ENCODE measurements at regions not wholly inside any gene's neighbourhood (a gene's known extent, or its start where the extent isn't known, plus 50 kb on each side); places are given as distances from the start of the nearest gene placed in this dataset.

DNA sequence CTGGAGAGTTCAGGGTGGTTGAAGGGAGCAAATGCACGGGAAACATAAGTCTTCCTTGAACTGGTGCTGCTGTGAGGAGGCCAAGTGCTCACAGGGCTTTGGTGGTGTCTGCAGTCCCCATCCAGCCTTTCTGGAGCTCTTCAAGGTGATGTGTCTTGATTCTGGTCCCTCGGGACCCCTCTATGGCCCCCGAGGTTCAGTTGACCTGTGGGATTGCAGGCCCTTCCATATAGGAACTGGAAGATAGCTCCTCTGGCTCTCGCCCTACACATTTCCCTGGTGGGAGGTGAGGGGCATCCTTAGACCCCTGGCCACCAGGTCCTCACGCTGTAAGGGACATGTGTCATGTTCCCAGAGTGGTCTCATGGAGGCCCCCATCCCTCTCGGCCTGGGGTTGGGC, 191.8 kb downstream of the GADD45G start:
- Mint-ChIP-seq H3K36me3 (ENCODE audit: low read depth) (no peaks in the 10 kb centered on the region), H3K9me3 (no peaks in the 10 kb centered on the region), H3K4me3 (no peak overlapping the region), H3K4me1 (ENCODE audit: low read depth) (no peaks in the 10 kb centered on the region), H3K27ac (no peak overlapping the region), H3K27me3 (no peaks in the 10 kb centered on the region)
- intact Hi-C loops (cut with DNase I, micrococcal nuclease): no loop called here
- Histone ChIP-seq H3K27ac (ENCODE audit: low read depth in 1 of 2, low read length in 2 of 2) (no peak overlapping the region), H3K4me1 (ENCODE audit: insufficient read depth, low read length) (no peaks in the 10 kb centered on the region), H3K27me3 (ENCODE audit: control insufficient read depth in 1 of 2, insufficient read depth in 2 of 2, low read length in 2 of 2) (no peaks in the 10 kb centered on the region), H3K4me3 (ENCODE audit: low read length) (no peak overlapping the region), H3K9me3 (ENCODE audit: control insufficient read depth in 1 of 2, insufficient read depth in 1 of 2, low read length in 2 of 2) (no peaks in the 10 kb centered on the region), H3K36me3 (ENCODE audit: insufficient read depth, low read length) (no peaks in the 10 kb centered on the region)
- ChIA-PET POLR2A (no interaction called here), CTCF (no interaction called here)
- ATAC-seq (ENCODE audit: poor library complexity) (no peak), DNase-seq (no peak)
- TF ChIP-seq, protein P1, sequence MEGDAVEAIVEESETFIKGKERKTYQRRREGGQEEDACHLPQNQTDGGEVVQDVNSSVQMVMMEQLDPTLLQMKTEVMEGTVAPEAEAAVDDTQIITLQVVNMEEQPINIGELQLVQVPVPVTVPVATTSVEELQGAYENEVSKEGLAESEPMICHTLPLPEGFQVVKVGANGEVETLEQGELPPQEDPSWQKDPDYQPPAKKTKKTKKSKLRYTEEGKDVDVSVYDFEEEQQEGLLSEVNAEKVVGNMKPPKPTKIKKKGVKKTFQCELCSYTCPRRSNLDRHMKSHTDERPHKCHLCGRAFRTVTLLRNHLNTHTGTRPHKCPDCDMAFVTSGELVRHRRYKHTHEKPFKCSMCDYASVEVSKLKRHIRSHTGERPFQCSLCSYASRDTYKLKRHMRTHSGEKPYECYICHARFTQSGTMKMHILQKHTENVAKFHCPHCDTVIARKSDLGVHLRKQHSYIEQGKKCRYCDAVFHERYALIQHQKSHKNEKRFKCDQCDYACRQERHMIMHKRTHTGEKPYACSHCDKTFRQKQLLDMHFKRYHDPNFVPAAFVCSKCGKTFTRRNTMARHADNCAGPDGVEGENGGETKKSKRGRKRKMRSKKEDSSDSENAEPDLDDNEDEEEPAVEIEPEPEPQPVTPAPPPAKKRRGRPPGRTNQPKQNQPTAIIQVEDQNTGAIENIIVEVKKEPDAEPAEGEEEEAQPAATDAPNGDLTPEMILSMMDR (IDR thresholded peaks at IDR 0.05): no peak

DNA sequence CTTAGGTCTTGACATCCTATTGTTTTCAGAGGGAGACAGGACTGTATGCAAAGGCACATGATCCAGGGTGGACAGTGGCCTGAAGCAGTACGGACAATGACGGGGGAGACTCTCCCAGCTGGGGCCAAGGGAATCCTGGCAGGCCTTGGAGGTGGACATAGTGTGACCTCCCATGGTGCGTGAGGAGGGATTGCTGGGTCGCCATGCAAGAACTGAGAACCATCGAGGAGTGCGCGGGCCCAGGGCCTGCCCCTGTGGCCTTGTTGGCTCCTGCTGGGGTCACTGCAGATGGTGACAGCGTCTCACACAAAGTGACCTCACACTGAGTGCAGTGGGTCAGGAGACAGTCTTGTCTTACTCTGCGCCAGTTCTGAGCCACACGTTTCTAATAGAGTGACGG, 192.4 kb downstream of the GADD45G start:
- no peaks in the 10 kb centered on the region for H3K4me1 Mint-ChIP-seq (ENCODE audit: low read depth)
- no peaks in the 10 kb centered on the region for H3K36me3 Mint-ChIP-seq (ENCODE audit: low read depth)
- H3K27ac Mint-ChIP-seq: no peak overlapping the region
- no peak overlapping the region for H3K4me3 Mint-ChIP-seq
- Histone ChIP-seq H3K9me3 (ENCODE audit: control insufficient read depth in 1 of 2, insufficient read depth in 1 of 2, low read length in 2 of 2) (no peaks in the 10 kb centered on the region), H3K4me3 (ENCODE audit: low read length) (no peak overlapping the region), H3K27me3 (ENCODE audit: control insufficient read depth in 1 of 2, insufficient read depth in 2 of 2, low read length in 2 of 2) (no peaks in the 10 kb centered on the region), H3K4me1 (ENCODE audit: insufficient read depth, low read length) (no peaks in the 10 kb centered on the region), H3K27ac (ENCODE audit: low read depth in 1 of 2, low read length in 2 of 2) (no peak overlapping the region), H3K36me3 (ENCODE audit: insufficient read depth, low read length) (no peaks in the 10 kb centered on the region)
- intact Hi-C loops (cut with DNase I, micrococcal nuclease): no loop called here
- DNase-seq: no peak
- ChIA-PET CTCF (no interaction called here), POLR2A (no interaction called here)
- TF ChIP-seq, protein P1 (IDR thresholded peaks at IDR 0.05): no peak
- ATAC-seq (ENCODE audit: poor library complexity): no peak
- no peaks in the 10 kb centered on the region for H3K9me3 Mint-ChIP-seq
- no peaks in the 10 kb centered on the region for H3K27me3 Mint-ChIP-seq

DNA sequence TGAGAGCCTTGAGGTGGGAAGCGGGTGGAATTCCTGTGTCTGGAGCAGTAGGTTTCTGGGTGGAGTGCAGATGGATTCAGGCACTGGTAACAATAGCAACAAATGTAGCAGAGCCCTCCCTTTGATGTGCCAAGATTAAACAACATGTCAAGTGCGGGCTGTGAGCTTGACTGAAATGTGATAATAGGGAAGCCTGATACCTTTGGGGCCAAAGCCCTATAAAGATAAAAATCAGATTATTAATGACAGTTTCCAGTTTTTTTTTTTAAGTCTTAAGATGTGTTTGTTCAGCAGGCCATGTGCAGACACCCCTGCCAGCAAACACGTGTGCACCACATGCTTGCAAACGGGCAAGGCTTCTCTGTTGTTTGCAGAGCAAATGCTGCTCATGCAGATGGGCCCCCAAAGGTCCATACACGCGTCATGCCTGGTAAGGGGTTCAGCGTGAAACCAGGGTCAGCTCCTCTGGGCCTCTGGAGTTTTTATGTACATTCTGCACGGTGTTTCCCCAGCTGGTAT, 193.2 kb downstream of the GADD45G start:
- no peaks in the 10 kb centered on the region for H3K36me3 Mint-ChIP-seq (ENCODE audit: low read depth)
- ChIA-PET CTCF (no interaction called here), POLR2A (no interaction called here)
- no peaks in the 10 kb centered on the region for H3K9me3 ChIP-seq (ENCODE audit: control insufficient read depth in 1 of 2, insufficient read depth in 1 of 2, low read length in 2 of 2)
- TF ChIP-seq, protein P1 (IDR thresholded peaks at IDR 0.05): no peak
- no peak overlapping the region for H3K4me3 ChIP-seq (ENCODE audit: low read length)
- ATAC-seq (ENCODE audit: poor library complexity): no peak
- no peaks in the 10 kb centered on the region for H3K4me1 Mint-ChIP-seq (ENCODE audit: low read depth)
- no peaks in the 10 kb centered on the region for H3K4me1 ChIP-seq (ENCODE audit: insufficient read depth, low read length)
- H3K27ac Mint-ChIP-seq: no peak overlapping the region
- no peak overlapping the region for H3K4me3 Mint-ChIP-seq
- intact Hi-C loops (cut with DNase I, micrococcal nuclease): no loop called here
- H3K9me3 Mint-ChIP-seq: no peaks in the 10 kb centered on the region
- H3K27ac ChIP-seq (ENCODE audit: low read depth in 1 of 2, low read length in 2 of 2): no peak overlapping the region
- H3K36me3 ChIP-seq (ENCODE audit: insufficient read depth, low read length): no peaks in the 10 kb centered on the region
- DNase-seq: no peak
- H3K27me3 Mint-ChIP-seq: no peaks in the 10 kb centered on the region
- no peaks in the 10 kb centered on the region for H3K27me3 ChIP-seq (ENCODE audit: control insufficient read depth in 1 of 2, insufficient read depth in 2 of 2, low read length in 2 of 2)

Data from CD4-positive, alpha-beta T cell (primary cell).